Endodermal cell (in vitro differentiated cells): ENCODE measurements at regions not wholly inside any gene's neighbourhood (a gene's known extent, or its start where the extent isn't known, plus 50 kb on each side); places are given as distances from the start of the nearest gene placed in this dataset.

Source experiments
- DNase-seq: peaks from one replicate; pipeline ENCODE4 v3.0.0-alpha.2; 2017
- H3K27ac ChIP-seq: 2 replicates; pipeline ENCODE4 v1.5.1; 2013; ENCODE audit warnings: mild to moderate bottlenecking, low read depth, low read length, moderate library complexity
- H3K27me3 ChIP-seq: 2 replicates; pipeline ENCODE4 v1.6.1; 2013; ENCODE audit warnings: mild to moderate bottlenecking, low read length, moderate library complexity; ENCODE audit not compliant: insufficient read depth, control insufficient read depth, poor library complexity, severe bottlenecking
- H3K36me3 ChIP-seq: 2 replicates; pipeline ENCODE4 v1.7.0; 2013; ENCODE audit warnings: mild to moderate bottlenecking, low read length, moderate library complexity; ENCODE audit not compliant: control insufficient read depth, insufficient read depth
- H3K4me1 ChIP-seq: one replicate; pipeline ENCODE4 v1.7.0; 2013; ENCODE audit warnings: low read length; ENCODE audit not compliant: control insufficient read depth, insufficient read depth
- H3K4me3 ChIP-seq: 2 replicates; pipeline ENCODE4 v1.5.1; 2013; ENCODE audit warnings: mild to moderate bottlenecking, low read length, moderate library complexity
- H3K9ac ChIP-seq: 2 replicates; pipeline ENCODE4 v1.6.1; 2013; ENCODE audit warnings: mild to moderate bottlenecking, low read length, moderate library complexity; ENCODE audit not compliant: poor library complexity, severe bottlenecking; ENCODE audit errors: extremely low read depth
- H3K9me3 ChIP-seq: 2 replicates; pipeline ENCODE4 v1.6.1; 2013; ENCODE audit warnings: mild to moderate bottlenecking, low read length, moderate library complexity; ENCODE audit not compliant: control insufficient read depth
- H3K27ac Mint-ChIP-seq: 2 replicates; pipeline ENCODE4 v1.8.0; 2020; ENCODE audit warnings: mixed read lengths
- H3K27me3 Mint-ChIP-seq: 2 replicates; pipeline ENCODE4 v1.8.0; 2021; ENCODE audit warnings: mild to moderate bottlenecking, mixed read lengths; ENCODE audit not compliant: insufficient read depth
- H3K36me3 Mint-ChIP-seq: 2 replicates; pipeline ENCODE4 v1.8.0; 2020; ENCODE audit warnings: low read depth, mixed read lengths
- H3K4me1 Mint-ChIP-seq: 2 replicates; pipeline ENCODE4 v1.8.0; 2020; ENCODE audit warnings: mixed read lengths
- H3K4me3 Mint-ChIP-seq: 2 replicates; pipeline ENCODE4 v1.8.0; 2020; ENCODE audit warnings: mild to moderate bottlenecking, moderate library complexity, mixed read lengths
- H3K9me3 Mint-ChIP-seq: 2 replicates; pipeline ENCODE4 v1.8.0; 2020; ENCODE audit warnings: mild to moderate bottlenecking, mixed read lengths
- CTCF ChIP-seq: fragments of 200-600 bp; sonication (generic); conservative IDR thresholded peaks from 2 replicates; pipeline ENCODE4 v1.5.0; 2021; ENCODE audit warnings: antibody characterized with exemption, mild to moderate bottlenecking
- WGBS, 2 experiments: methylation state at CpG; one replicate each; pipeline versions ENCODE4 v1.1.5 to v1.1.7; 2013; ENCODE audit warnings: missing lambda C conversion rate in 2 of 2, mixed read lengths in 1 of 2; ENCODE audit not compliant: insufficient coverage in 1 of 2, insufficient read length in 1 of 2; 5-methylcytosine and 5-hydroxymethylcytosine counted together

- no peaks in the 10 kb centered on the region for H3K4me1 ChIP-seq
- no peak overlapping the region for H3K27ac ChIP-seq
- Mint-ChIP-seq H3K4me3 (no peak overlapping the region), H3K9me3 (peaks cover 14% of the 10 kb centered on the region), H3K27ac (no peak overlapping the region), H3K4me1 (peaks cover 6% of the 10 kb centered on the region), H3K36me3 (peaks cover 4% of the 10 kb centered on the region), H3K27me3 (peaks cover 4% of the 10 kb centered on the region)
- DNase-seq, result no peak
- no peaks in the 10 kb centered on the region for H3K36me3 ChIP-seq
- H3K9ac ChIP-seq, result no peak overlapping the region
- 92 to 93% methylated on average over 2 to 7 of the region's 7 CpGs for WGBS, 2 experiments
- H3K9me3 ChIP-seq, result no peaks in the 10 kb centered on the region
- no peak overlapping the region for H3K4me3 ChIP-seq
- no peak for TF ChIP-seq CTCF
- peaks cover 10% of the 10 kb centered on the region for H3K27me3 ChIP-seq
These were observed 78.7 kb upstream of the PNPT1 start for GRCh38 chr2:55772109-55772980.

- Histone ChIP-seq H3K27me3 (peaks cover 10% of the 10 kb centered on the region), H3K9ac (no peak overlapping the region), H3K36me3 (no peaks in the 10 kb centered on the region), H3K9me3 (no peaks in the 10 kb centered on the region), H3K4me1 (no peaks in the 10 kb centered on the region), H3K4me3 (no peak overlapping the region), H3K27ac (no peak overlapping the region)
- no peak for DNase-seq
- no peak overlapping the region for H3K4me3 Mint-ChIP-seq
- peaks cover 14% of the 10 kb centered on the region for H3K9me3 Mint-ChIP-seq
- H3K36me3 Mint-ChIP-seq, result peaks cover 4% of the 10 kb centered on the region
- H3K27me3 Mint-ChIP-seq, result peaks cover 4% of the 10 kb centered on the region
- no peak overlapping the region for H3K27ac Mint-ChIP-seq
- peaks cover 6% of the 10 kb centered on the region for H3K4me1 Mint-ChIP-seq
- WGBS, 2 experiments, result 14 to 34% methylated on average over 1 to 2 of the region's 2 CpGs
- TF ChIP-seq CTCF, result peak; percentile 81
These were observed 78.0 kb upstream of the PNPT1 start for GRCh38 chr2:55771612-55772011.

GRCh38 chr2:55768991-55769390, 75.3 kb upstream of the PNPT1 start:
- no peaks in the 10 kb centered on the region for H3K4me1 ChIP-seq
- no peaks in the 10 kb centered on the region for H3K36me3 ChIP-seq
- no peak overlapping the region for H3K27ac ChIP-seq
- no peak overlapping the region for H3K4me3 ChIP-seq
- no peaks in the 10 kb centered on the region for H3K36me3 Mint-ChIP-seq
- TF ChIP-seq CTCF, result no peak
- DNase-seq, result no peak
- peaks cover 5% of the 10 kb centered on the region for H3K9me3 Mint-ChIP-seq
- H3K9ac ChIP-seq, result no peak overlapping the region
- peaks cover 6% of the 10 kb centered on the region for H3K4me1 Mint-ChIP-seq
- H3K9me3 ChIP-seq, result no peaks in the 10 kb centered on the region
- WGBS, 2 experiments, result 81% methylated on average over 2 of the region's 2 CpGs; no CpG with 5 or more reads in 1 of the 2 experiments
- no peak overlapping the region for H3K27ac Mint-ChIP-seq
- peaks cover 10% of the 10 kb centered on the region for H3K27me3 ChIP-seq
- peaks cover 4% of the 10 kb centered on the region for H3K27me3 Mint-ChIP-seq
- H3K4me3 Mint-ChIP-seq, result no peak overlapping the region
